Hematopoietic multipotent progenitor cell treated with erythropoietin and hydrocortisone succinate and interleukin-3 and kit ligand, for 8 days (in vitro differentiated cells): ENCODE measurements at regions not wholly inside any gene's neighbourhood (a gene's known extent, or its start where the extent isn't known, plus 50 kb on each side); places are given as distances from the start of the nearest gene placed in this dataset.

Experiments
- DNase-seq: peaks from one replicate; pipeline ENCODE4 v3.0.0-alpha.2; 2015

- no peak for DNase-seq
Observed at GRCh38 chr16:85481738-85482137, 131.4 kb upstream of the GSE1 start.

DNA sequence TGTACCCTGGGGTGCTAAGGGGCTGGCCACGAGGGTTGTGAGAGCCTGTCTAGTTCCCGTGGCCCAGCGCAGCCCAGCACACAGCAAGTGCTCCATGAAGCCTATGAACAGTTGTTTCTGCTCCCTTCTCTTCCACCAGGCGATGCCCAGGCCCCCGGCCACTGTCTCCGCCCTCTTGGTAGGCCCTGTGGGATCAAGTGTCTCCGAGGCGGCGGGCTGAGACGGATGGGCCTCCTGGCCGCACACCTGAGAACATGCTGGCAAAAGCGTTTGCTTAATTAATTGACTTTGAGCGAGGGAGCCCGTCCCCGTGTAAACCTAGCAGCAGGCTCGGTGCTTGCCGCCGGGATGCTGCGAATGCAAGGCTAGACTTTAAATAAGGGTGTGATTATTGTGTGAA lies 129.7 kb upstream of the GSE1 start:
- DNase-seq = no peak

- no peak for DNase-seq
Observed at GRCh38 chr16:85484347-85485300, 128.5 kb upstream of the GSE1 start.

DNA sequence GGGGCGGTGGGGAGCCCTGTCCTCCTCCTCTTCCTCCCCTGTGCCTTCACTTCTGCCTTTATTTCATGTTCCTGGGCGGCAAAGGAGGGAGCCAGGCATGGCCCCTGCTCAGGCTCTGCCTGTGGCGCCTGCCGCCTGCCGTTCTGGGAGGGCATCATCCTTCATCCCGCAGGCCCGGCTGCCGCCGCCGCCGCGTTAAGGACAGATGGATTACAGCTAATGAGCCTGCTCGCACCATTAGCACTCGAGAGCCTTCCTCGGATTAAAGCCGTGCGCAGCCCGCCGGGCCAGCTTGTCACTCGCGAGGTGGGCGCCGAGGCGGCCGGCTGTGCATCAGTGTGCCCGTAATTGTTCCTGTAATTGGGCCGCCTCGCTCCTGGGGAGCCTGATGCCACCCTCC lies 127.7 kb upstream of the GSE1 start:
- no peak for DNase-seq

DNA sequence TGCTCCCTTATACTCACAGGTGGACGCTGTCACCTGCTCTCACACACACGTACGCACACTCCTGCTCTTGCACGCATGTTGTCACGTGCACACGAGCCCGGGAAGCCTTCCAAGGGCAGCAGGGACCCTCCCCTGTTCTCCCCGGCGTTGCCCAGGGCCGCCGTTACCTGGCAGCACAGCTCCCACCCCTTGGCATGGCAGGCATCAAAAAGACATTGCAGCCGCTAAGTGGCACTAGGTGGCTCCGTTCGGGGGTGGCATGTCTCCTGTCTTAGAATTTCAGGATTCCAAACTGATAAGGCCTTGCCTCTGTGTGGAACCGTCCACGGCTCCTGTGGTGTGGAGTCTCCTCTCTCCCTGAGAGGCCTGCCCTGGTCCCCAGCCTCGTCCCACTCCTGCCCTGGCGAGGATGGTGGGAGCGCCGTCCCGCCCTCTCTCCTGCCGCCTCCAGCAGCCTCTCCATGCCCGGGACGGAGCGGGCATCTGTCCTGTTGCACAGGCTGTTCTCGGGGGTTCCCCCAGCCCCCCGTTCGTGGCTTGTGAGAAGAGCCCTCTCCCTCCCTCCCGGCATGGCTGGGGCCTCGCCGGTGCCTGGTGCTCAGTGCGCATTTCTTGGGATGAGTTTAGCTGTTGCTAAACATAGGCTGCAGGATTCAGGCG lies 126.7 kb upstream of the GSE1 start:
- no peak for DNase-seq

- no peak for DNase-seq
Observed at GRCh38 chr16:85488414-85488813, 124.7 kb upstream of the GSE1 start.

- no peak for DNase-seq
Observed at GRCh38 chr16:85490407-85491057, 122.6 kb upstream of the GSE1 start.

DNA sequence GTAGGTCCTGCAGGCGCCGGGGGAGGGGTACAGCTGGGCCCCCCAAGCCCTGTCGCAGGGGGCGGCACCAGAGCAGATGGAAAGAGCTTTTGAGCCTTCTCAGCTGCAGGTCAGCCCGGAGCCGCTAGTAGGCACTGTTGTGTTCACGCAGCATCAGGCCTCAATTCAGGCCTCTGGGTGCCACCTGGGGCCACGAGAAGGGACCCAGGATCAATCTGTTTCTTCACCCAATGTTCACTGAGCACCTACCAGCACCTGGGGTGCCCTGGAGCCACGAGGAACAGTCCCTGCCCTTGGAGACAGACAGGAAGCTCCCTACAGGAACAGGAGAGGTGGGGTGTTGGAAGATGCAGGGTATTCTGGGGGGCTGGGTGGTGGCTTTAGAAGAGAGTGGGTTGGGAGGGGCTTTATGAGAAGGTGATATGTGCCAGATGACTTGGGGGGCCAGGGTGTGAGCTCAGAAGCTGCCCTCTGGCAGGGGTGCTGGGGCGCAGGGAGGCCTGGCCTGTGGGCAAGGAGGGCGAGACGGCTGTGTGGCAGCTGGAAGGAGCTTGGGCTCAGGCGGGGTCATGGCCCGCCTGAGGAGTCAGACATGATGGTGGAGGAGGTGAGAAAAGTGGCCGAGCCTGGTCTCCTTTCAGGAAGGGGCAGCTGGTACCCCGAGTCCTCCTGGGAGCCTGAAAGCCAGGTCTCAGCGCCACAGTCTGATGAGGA lies 121.9 kb upstream of the GSE1 start:
- peak; percentile 57 for DNase-seq

DNA sequence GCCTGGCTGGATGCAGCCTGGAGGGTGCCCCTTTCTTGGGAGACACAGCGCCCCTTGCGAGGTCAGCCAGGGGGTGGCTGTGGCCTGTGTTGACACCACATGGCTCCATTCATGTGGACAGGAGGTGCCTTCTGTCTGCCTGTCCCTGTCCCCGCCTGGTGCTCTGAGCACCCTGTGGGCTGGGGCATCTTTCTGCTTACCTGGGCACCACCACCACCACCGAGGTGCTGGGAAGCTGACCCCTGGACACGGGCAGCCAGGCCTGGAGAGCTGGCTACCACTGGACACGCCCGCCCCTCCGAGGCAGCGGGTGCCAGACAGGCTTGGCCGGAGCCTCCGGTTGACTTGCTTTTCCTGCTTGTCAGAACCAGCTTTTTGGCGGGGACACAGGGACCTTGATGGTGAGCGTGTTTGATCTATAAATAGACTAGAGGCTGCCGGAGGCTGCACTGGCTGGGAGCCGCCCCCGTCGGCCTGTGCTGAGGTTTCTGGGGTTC lies 121.3 kb upstream of the GSE1 start:
- no peak for DNase-seq

GRCh38 chr16:85492295-85492864 lies 120.7 kb upstream of the GSE1 start:
- no peak for DNase-seq

- no peak for DNase-seq
Observed at GRCh38 chr16:85494315-85494714, 118.8 kb upstream of the GSE1 start.

- no peak for DNase-seq
Observed at GRCh38 chr16:85495259-85495658, 117.9 kb upstream of the GSE1 start.

DNA sequence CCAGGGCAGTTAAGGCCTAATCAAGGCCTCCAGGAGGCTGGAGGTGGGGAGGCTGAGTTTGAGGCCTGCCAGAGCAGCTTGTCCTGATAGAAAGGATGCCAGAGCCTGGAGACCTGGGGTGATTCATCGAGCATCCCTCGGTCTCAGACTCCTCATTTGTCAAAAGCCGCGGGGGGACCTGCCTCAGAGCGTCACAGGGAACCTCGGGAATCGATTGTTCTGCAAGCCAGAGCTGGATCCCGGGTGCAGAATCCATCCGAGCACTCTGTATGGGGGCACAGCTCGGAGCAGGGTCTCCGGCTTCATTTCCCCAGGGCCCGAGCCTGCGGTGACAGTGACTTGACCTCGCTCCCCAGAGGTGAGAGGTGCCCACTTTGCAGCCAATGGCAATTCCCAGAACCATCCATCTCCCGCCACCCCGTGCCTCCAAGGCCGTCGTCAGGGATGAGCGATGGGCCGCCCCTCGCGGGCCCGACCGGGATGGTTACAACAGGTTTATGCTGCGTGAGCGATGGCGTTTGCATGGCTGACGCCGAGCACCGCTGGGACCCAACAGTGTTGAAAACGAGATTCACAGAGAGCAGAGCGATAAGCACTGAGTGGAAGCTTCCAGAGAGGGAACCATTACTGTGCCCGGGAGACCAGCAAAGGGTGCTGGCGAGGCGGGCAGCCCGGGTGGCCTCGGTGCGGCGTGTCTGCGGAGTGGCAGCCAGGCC lies 117.1 kb upstream of the GSE1 start:
- DNase-seq = no peak

GRCh38 chr16:85497622-85498314 lies 115.4 kb upstream of the GSE1 start:
- DNase-seq = no peak

DNA sequence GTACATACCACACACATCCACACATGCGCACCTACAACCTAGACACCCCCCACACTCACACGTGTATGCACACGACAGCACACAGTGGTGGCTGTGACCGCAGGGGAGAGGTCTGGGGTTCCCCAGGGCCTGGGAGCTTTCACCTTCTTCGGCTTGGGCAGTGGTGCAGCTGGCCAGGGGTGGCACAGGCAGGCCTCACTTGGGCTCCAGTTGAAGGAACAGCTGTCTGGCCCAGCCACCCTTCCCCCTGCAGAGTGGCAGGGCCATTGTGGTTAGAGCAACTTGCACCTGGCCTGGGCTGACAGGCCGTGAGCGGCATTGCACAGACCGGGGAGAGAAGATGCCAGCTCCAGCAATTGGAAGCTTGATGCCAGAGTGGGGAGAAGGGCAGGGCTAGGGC lies 114.5 kb upstream of the GSE1 start:
- no peak for DNase-seq

GRCh38 chr16:85500220-85500619 lies 112.9 kb upstream of the GSE1 start:
- no peak for DNase-seq

- DNase-seq = no peak
Observed at GRCh38 chr16:85501900-85502299, 111.2 kb upstream of the GSE1 start.

GRCh38 chr16:85502357-85502756 lies 110.8 kb upstream of the GSE1 start:
- no peak for DNase-seq

GRCh38 chr16:85503679-85504231 lies 109.4 kb upstream of the GSE1 start:
- no peak for DNase-seq

DNA sequence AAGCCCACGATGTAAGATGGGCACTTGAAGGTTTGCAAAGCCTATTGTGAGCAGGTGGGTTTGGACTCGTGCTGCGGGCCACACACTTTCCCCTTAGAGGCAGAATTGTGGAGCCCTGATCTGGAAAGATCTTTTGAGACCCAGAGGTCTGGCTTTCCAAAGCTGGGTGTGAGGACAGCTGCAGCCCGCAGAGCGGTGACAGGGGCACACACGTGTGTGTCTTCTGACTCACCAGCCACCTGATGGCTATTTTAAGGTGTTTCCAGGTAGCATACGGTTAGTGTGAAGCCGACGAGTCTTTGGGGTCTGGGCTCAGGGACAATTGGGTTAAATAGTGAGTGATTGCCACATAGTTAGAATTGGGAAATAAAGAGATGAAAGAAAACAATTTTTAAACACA lies 108.9 kb upstream of the GSE1 start:
- no peak for DNase-seq
